Mesenchymal stem cell (in vitro differentiated cells and primary cell): ENCODE measurements at regions not wholly inside any gene's neighbourhood (a gene's known extent, or its start where the extent isn't known, plus 50 kb on each side); places are given as distances from the start of the nearest gene placed in this dataset.

ENCODE experiments used
- DNase-seq: peaks from one replicate; pipeline ENCODE4 v3.0.0-alpha.2; 2013
- H2AFZ ChIP-seq: one replicate; pipeline ENCODE4 v1.6.1; 2013; ENCODE audit warnings: low read depth, mild to moderate bottlenecking, control low read depth, inconsistent platforms, low read length, moderate library complexity
- H2AK5ac ChIP-seq: 2 replicates; pipeline ENCODE4 v1.6.1; 2013; ENCODE audit warnings: low read length, moderate library complexity, mild to moderate bottlenecking, inconsistent platforms; ENCODE audit not compliant: severe bottlenecking
- H2BK120ac ChIP-seq: one replicate; pipeline ENCODE4 v1.6.1; 2013; ENCODE audit warnings: low read depth, mild to moderate bottlenecking, inconsistent platforms, low read length, moderate library complexity
- H2BK12ac ChIP-seq, 2 experiments: one replicate each; pipeline ENCODE4 v1.6.1; 2013; ENCODE audit warnings: inconsistent platforms in 2 of 2, low read length in 2 of 2, mild to moderate bottlenecking in 2 of 2, moderate library complexity in 2 of 2, control low read depth in 1 of 2
- H2BK15ac ChIP-seq: one replicate; pipeline ENCODE4 v1.6.1; 2013; ENCODE audit warnings: mild to moderate bottlenecking, low read depth, inconsistent platforms; ENCODE audit not compliant: poor library complexity, severe bottlenecking
- H2BK5ac ChIP-seq: 2 replicates; pipeline ENCODE4 v1.6.1; 2013; ENCODE audit warnings: low read depth, mild to moderate bottlenecking, low read length, control low read depth, inconsistent platforms; ENCODE audit not compliant: poor library complexity, severe bottlenecking
- H3K14ac ChIP-seq, 2 experiments: one replicate each; pipeline ENCODE4 v1.6.1; 2013; ENCODE audit warnings: inconsistent platforms in 2 of 2, low read length in 2 of 2, control low read depth in 1 of 2, mild to moderate bottlenecking in 1 of 2, moderate library complexity in 1 of 2
- H3K18ac ChIP-seq, 2 experiments: one replicate each; pipeline ENCODE4 v1.6.1; 2013; ENCODE audit warnings: inconsistent platforms in 2 of 2, low read length in 2 of 2, control low read depth in 1 of 2, low read depth in 1 of 2, mild to moderate bottlenecking in 1 of 2
- H3K23ac ChIP-seq, 2 experiments: one replicate each; pipeline ENCODE4 v1.6.1; 2013; ENCODE audit warnings: inconsistent platforms in 2 of 2, low read length in 2 of 2, mild to moderate bottlenecking in 2 of 2, moderate library complexity in 2 of 2, control low read depth in 1 of 2
- H3K27ac ChIP-seq: 2 replicates; pipeline ENCODE4 v1.5.1; 2013; ENCODE audit warnings: mild to moderate bottlenecking, moderate library complexity, low read length, control low read depth, inconsistent platforms; ENCODE audit not compliant: poor library complexity, severe bottlenecking
- H3K27me3 ChIP-seq, 2 experiments: 2 replicates each; pipeline versions ENCODE4 v1.6.1 to v1.7.0; 2013; ENCODE audit warnings: low read length in 2 of 2, mild to moderate bottlenecking in 2 of 2, moderate library complexity in 2 of 2, control low read depth in 1 of 2, inconsistent platforms in 1 of 2; ENCODE audit not compliant: control insufficient read depth in 1 of 2, insufficient read depth in 1 of 2
- H3K36me3 ChIP-seq, 2 experiments: 2 replicates each; pipeline versions ENCODE4 v1.6.1 to v1.7.0; 2013; ENCODE audit warnings: low read length in 2 of 2, control low read depth in 1 of 2, inconsistent platforms in 1 of 2, low read depth in 1 of 2, mild to moderate bottlenecking in 1 of 2; ENCODE audit not compliant: insufficient read depth in 2 of 2, control insufficient read depth in 1 of 2
- H3K4ac ChIP-seq, 2 experiments: one replicate each; pipeline ENCODE4 v1.6.1; 2013; ENCODE audit warnings: inconsistent platforms in 2 of 2, low read length in 2 of 2, mild to moderate bottlenecking in 2 of 2, moderate library complexity in 2 of 2, control low read depth in 1 of 2, low read depth in 1 of 2
- H3K4me1 ChIP-seq: 2 replicates; pipeline ENCODE4 v1.6.1; 2013; ENCODE audit warnings: low read depth, low read length, control low read depth; ENCODE audit not compliant: control insufficient read depth, insufficient read depth
- H3K4me2 ChIP-seq: 2 replicates; pipeline ENCODE4 v1.6.1; 2013; ENCODE audit warnings: low read length, mild to moderate bottlenecking, inconsistent platforms; ENCODE audit not compliant: poor library complexity, severe bottlenecking
- H3K4me3 ChIP-seq, 2 experiments: 2 replicates each; pipeline versions ENCODE4 v1.5.1 to v1.7.0; 2013; ENCODE audit warnings: low read length in 2 of 2, mild to moderate bottlenecking in 2 of 2, control low read depth in 1 of 2, low read depth in 1 of 2; ENCODE audit not compliant: insufficient read depth in 1 of 2
- H3K79me1 ChIP-seq: replicated peaks from 2 replicates; pipeline ENCODE4 v1.6.1; 2013; ENCODE audit warnings: mild to moderate bottlenecking, control low read depth, low read length, inconsistent platforms; ENCODE audit not compliant: poor library complexity, severe bottlenecking
- H3K9ac ChIP-seq: 2 replicates; pipeline ENCODE4 v1.7.0; 2013; ENCODE audit warnings: mild to moderate bottlenecking, low read length, moderate library complexity
- H3K9me3 ChIP-seq: 2 replicates; pipeline ENCODE4 v1.7.0; 2013; ENCODE audit warnings: mild to moderate bottlenecking, low read length; ENCODE audit not compliant: control insufficient read depth
- H4K8ac ChIP-seq: one replicate; pipeline ENCODE4 v1.6.1; 2013; ENCODE audit warnings: inconsistent platforms, mild to moderate bottlenecking, low read length, moderate library complexity
- H4K91ac ChIP-seq: one replicate; pipeline ENCODE4 v1.6.1; 2013; ENCODE audit warnings: mild to moderate bottlenecking, low read length, inconsistent platforms
- WGBS: methylation state at CpG from one replicate; pipeline ENCODE4 v1.1.7; 2013; ENCODE audit warnings: mixed read lengths; 5-methylcytosine and 5-hydroxymethylcytosine counted together

DNA sequence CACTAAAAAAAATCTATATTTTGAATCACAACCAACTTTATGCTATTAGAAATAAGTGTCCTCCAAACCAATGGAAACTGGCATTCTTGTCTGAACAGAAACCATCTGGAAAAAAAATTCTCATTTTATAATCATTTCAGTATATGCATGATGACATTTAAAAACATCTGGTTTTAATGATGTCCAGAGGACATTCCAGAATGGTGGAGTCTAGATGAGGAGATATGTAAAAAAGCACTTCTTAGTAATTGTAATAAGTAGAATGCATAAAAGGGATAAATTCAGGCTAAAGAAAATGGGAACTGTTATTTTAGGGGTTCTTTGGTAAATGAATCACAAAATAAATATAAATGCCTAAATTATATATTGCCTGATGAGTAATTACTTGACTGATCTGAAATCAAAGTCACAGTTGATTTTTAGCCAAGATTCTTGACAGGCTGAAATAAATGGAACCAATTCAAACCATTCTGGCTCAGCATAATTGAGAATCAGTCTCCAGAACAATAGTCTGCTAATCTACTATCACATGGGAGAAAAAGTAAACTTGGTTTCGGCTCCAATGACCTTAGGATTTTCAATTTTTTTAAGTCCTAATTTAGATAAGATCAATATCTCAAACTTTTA, 636.6 kb downstream of the FAT4 start:
- Histone ChIP-seq H2BK5ac (no peak overlapping the region), H3K36me3 (no peaks in the 10 kb centered on the region), H3K79me1 (no peaks in the 10 kb centered on the region), H3K4me1 (no peaks in the 10 kb centered on the region), H3K9ac (no peak overlapping the region), H2AK5ac (no peak overlapping the region), H2BK12ac (no peak overlapping the region), H2BK15ac (no peak overlapping the region), H3K4me3 (no peak overlapping the region), H3K18ac (no peak overlapping the region), H3K27ac (no peak overlapping the region), H3K23ac (no peak overlapping the region), H4K8ac (no peak overlapping the region), H2BK120ac (no peak overlapping the region), H2AFZ (no peak overlapping the region), H3K4ac (no peak overlapping the region), H3K14ac (no peak overlapping the region), H4K91ac (no peak overlapping the region), H3K9me3 (no peaks in the 10 kb centered on the region), H3K4me2 (no peak overlapping the region), H3K27me3 (no peaks in the 10 kb centered on the region)
- WGBS, result no CpG with 5 or more reads among the region's 1 CpG
- no peak for DNase-seq

DNA sequence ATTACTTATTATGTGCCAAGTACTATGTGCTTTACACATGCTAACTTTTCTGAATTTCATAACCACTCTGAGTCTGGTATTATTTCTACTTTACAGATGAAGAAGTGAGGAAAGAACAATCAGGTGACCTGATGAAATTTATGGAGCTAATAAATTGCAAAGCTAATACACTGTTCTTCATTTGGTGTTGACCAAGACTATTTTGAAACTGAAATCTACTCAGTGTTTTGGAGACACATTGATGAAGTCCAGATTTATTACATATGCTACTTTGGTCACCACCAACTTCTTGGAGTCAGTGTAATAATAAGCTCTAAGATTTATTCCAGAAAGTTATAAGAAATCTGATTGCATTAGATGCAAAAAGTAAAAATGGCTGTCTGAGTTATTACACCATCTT, 637.9 kb downstream of the FAT4 start:
- no peak overlapping the region for H3K27ac ChIP-seq
- no peak overlapping the region for H3K23ac ChIP-seq
- H3K4me1 ChIP-seq, result no peaks in the 10 kb centered on the region
- no peak overlapping the region for H4K8ac ChIP-seq
- H3K4me2 ChIP-seq, result no peak overlapping the region
- H3K9ac ChIP-seq, result no peak overlapping the region
- H3K79me1 ChIP-seq, result no peaks in the 10 kb centered on the region
- H2BK12ac ChIP-seq, result no peak overlapping the region
- no peak overlapping the region for H2AK5ac ChIP-seq
- H2BK120ac ChIP-seq, result no peak overlapping the region
- H3K9me3 ChIP-seq, result no peaks in the 10 kb centered on the region
- H3K27me3 ChIP-seq, result no peaks in the 10 kb centered on the region
- H3K4me3 ChIP-seq, result no peak overlapping the region
- H3K18ac ChIP-seq, result no peak overlapping the region
- DNase-seq, result no peak
- H3K4ac ChIP-seq, result no peak overlapping the region
- H2BK5ac ChIP-seq, result no peak overlapping the region
- no peak overlapping the region for H2AFZ ChIP-seq
- no peak overlapping the region for H4K91ac ChIP-seq
- no peaks in the 10 kb centered on the region for H3K36me3 ChIP-seq
- no peak overlapping the region for H2BK15ac ChIP-seq
- H3K14ac ChIP-seq, result no peak overlapping the region

DNA sequence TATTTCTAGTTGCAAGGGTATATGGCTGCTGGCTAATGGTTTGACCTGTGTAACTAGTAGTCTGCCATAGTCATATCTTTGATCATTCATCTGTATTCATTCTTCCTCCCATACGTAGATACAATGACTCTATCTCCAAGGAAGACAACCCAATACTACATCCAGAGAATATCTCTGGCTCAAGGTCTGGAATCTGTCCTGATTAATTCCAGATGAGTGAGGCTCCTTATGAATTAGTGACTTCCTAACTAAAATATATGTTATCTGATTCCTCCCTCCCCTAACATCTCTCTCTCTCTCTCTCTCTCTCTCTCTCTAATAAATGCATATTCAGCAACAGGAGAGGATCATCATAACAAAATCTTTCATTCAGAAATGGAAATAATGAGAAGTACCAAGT, 641.5 kb downstream of the FAT4 start:
- H3K27me3 ChIP-seq, result no peaks in the 10 kb centered on the region
- no peak overlapping the region for H2AK5ac ChIP-seq
- no peak overlapping the region for H4K91ac ChIP-seq
- no peak overlapping the region for H3K4me3 ChIP-seq
- H4K8ac ChIP-seq, result no peak overlapping the region
- no peak overlapping the region for H2BK15ac ChIP-seq
- H3K4me1 ChIP-seq, result no peaks in the 10 kb centered on the region
- no peaks in the 10 kb centered on the region for H3K79me1 ChIP-seq
- no peak overlapping the region for H2BK5ac ChIP-seq
- no peaks in the 10 kb centered on the region for H3K9me3 ChIP-seq
- H2BK12ac ChIP-seq, result no peak overlapping the region
- no peak overlapping the region for H2AFZ ChIP-seq
- H3K18ac ChIP-seq, result no peak overlapping the region
- no peak overlapping the region for H3K9ac ChIP-seq
- 50% methylated on average over 1 of the region's 1 CpG for WGBS
- no peak overlapping the region for H3K4me2 ChIP-seq
- H3K23ac ChIP-seq, result no peak overlapping the region
- H3K36me3 ChIP-seq, result no peaks in the 10 kb centered on the region
- no peak overlapping the region for H2BK120ac ChIP-seq
- H3K4ac ChIP-seq, result no peak overlapping the region
- H3K27ac ChIP-seq, result no peak overlapping the region
- no peak overlapping the region for H3K14ac ChIP-seq
- DNase-seq, result no peak

DNA sequence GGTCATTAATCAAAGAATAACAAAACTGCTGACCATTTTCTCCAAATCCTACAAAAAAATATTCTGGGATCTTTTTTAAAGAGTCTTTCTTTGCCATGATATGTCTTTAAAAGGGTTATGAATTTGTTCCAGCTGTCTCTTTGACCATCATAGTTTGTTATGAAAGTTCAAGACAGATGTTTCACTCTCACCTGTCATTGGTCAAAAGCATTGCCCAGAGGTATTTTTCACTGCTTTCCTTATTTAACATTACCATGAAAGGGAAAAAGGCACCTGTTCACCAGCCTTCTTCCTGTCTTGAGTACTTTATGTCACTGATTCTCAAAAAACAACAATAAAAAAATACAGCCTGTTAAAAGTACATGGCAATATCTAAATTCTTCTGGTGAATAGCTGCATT, 643.8 kb downstream of the FAT4 start:
- no peaks in the 10 kb centered on the region for H3K79me1 ChIP-seq

More for the DNA sequence above, 643.8 kb downstream of the FAT4 start:
- Histone ChIP-seq H3K9ac (no peak overlapping the region), H3K18ac (no peak overlapping the region), H2AK5ac (no peak overlapping the region), H3K23ac (no peak overlapping the region), H2BK120ac (no peak overlapping the region), H2BK12ac (no peak overlapping the region), H3K27ac (no peak overlapping the region), H2BK5ac (no peak overlapping the region), H3K27me3 (no peaks in the 10 kb centered on the region), H2AFZ (no peak overlapping the region), H3K14ac (no peak overlapping the region), H3K4me2 (no peak overlapping the region), H3K4me3 (no peak overlapping the region), H2BK15ac (no peak overlapping the region), H3K36me3 (no peaks in the 10 kb centered on the region), H4K91ac (no peak overlapping the region), H4K8ac (no peak overlapping the region), H3K4me1 (no peaks in the 10 kb centered on the region), H3K4ac (no peak overlapping the region), H3K9me3 (no peaks in the 10 kb centered on the region)
- DNase-seq, result no peak
